Loucy (cell line): ENCODE measurements at regions not wholly inside any gene's neighbourhood (a gene's known extent, or its start where the extent isn't known, plus 50 kb on each side); places are given as distances from the start of the nearest gene placed in this dataset.

Experiments used
- CTCF ChIP-seq: fragments of 200-600 bp; sonication (generic); conservative IDR thresholded peaks from 2 replicates; pipeline ENCODE4 v1.5.1; 2014; ENCODE audit warnings: mild to moderate bottlenecking, antibody characterized with exemption, low read length
- EZH2phosphoT487 ChIP-seq: fragments of 200-600 bp; IDR thresholded peaks from 2 replicates; pipeline ENCODE4 v1.6.1; 2018; ENCODE audit warnings: antibody characterized with exemption, mild to moderate bottlenecking, moderate library complexity, borderline replicate concordance

- TF ChIP-seq CTCF (no peak), EZH2phosphoT487 (no peak)
Observed at GRCh38 chr7:10646194-10646593, 327.5 kb upstream of the PHF14 start.
